Inflammatory macrophage (primary cell): ENCODE measurements at regions not wholly inside any gene's neighbourhood (a gene's known extent, or its start where the extent isn't known, plus 50 kb on each side); places are given as distances from the start of the nearest gene placed in this dataset.

Source experiments
- DNase-seq, 2 donors: peaks; one replicate each; pipeline ENCODE4 v3.0.0-alpha.2; 2020 to 2022

GRCh38 chr4:175871774-175872405 lies 59.8 kb upstream of the GPM6A start:
- DNase-seq = no peak

GRCh38 chr4:175873707-175874106 lies 61.6 kb upstream of the GPM6A start:
- DNase-seq = no peak

GRCh38 chr4:175874306-175874705 lies 62.2 kb upstream of the GPM6A start:
- DNase-seq = no peak

- DNase-seq = no peak
These were observed 64.1 kb upstream of the GPM6A start for GRCh38 chr4:175875993-175876771.

- DNase-seq = no peak
These were observed 70.8 kb upstream of the GPM6A start for GRCh38 chr4:175882891-175883290.

- no peak for DNase-seq
These were observed 72.0 kb upstream of the GPM6A start for GRCh38 chr4:175884048-175884447.

- no peak for DNase-seq
These were observed 79.2 kb upstream of the GPM6A start for GRCh38 chr4:175891231-175891630.

- no peak for DNase-seq
These were observed 79.8 kb upstream of the GPM6A start for GRCh38 chr4:175891851-175892250.

- DNase-seq = no peak
These were observed 93.9 kb upstream of the GPM6A start for GRCh38 chr4:175905925-175906324.

GRCh38 chr4:175906384-175906783 lies 94.3 kb upstream of the GPM6A start:
- no peak for DNase-seq

- DNase-seq = no peak
These were observed 98.6 kb upstream of the GPM6A start for GRCh38 chr4:175910700-175911099.

- no peak for DNase-seq
These were observed 104.7 kb upstream of the GPM6A start for GRCh38 chr4:175916626-175917351.

- no peak for DNase-seq
These were observed 115.1 kb upstream of the GPM6A start for GRCh38 chr4:175927121-175927520.

GRCh38 chr4:175929441-175929840 lies 117.4 kb upstream of the GPM6A start:
- DNase-seq = no peak

- DNase-seq = no peak
These were observed 117.9 kb upstream of the GPM6A start for GRCh38 chr4:175929932-175930331.

GRCh38 chr4:175930471-175930870 lies 118.4 kb upstream of the GPM6A start:
- DNase-seq = no peak

- no peak for DNase-seq
These were observed 120.1 kb upstream of the GPM6A start for GRCh38 chr4:175932116-175932515.

- DNase-seq = no peak
These were observed 122.4 kb upstream of the GPM6A start for GRCh38 chr4:175934506-175934905.

GRCh38 chr4:175935016-175935661 lies 123.1 kb upstream of the GPM6A start:
- DNase-seq = no peak

GRCh38 chr4:175944126-175944910 lies 121.3 kb upstream of the WDR17 start:
- no peak for DNase-seq

- peak; percentile 13 to 46 for DNase-seq
These were observed 119.0 kb upstream of the WDR17 start for GRCh38 chr4:175946472-175947116.
